G401 (cell line): ENCODE measurements at regions not wholly inside any gene's neighbourhood (a gene's known extent, or its start where the extent isn't known, plus 50 kb on each side); places are given as distances from the start of the nearest gene placed in this dataset.

ENCODE experiments used
- DNase-seq: peaks from one replicate; pipeline ENCODE4 v3.0.0-alpha.2; 2015; ENCODE audit warnings: low spot score
- in situ Hi-C: cut with HindIII; loops from 2 replicates; pipeline ENCODE4 v1.10.0; 2016; ENCODE audit warnings: low sequenced_read_pairs, mixed read lengths

DNA sequence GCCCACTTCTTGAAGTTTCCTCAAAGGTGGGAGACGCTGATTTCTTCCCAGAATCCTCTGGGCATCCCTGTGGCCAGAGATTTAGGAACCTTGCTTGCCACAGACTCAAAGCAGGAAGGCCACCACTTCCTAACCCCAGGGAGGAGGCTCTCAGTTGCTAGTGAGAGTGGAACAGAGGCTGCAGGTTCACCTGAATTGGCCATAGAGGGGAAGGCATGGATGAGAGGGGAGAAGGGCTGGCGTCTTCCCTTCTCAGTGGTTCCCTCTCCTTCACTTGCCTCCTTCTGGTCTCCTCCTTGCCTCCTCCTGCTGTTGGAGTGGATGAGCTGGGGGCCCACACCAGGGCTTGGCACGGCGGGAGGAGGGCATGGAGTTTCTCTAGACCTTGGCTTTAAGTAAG is 185.7 kb downstream of the ADAMTS15 start:
- DNase-seq: no peak
- in situ Hi-C loops: no loop called here

DNA sequence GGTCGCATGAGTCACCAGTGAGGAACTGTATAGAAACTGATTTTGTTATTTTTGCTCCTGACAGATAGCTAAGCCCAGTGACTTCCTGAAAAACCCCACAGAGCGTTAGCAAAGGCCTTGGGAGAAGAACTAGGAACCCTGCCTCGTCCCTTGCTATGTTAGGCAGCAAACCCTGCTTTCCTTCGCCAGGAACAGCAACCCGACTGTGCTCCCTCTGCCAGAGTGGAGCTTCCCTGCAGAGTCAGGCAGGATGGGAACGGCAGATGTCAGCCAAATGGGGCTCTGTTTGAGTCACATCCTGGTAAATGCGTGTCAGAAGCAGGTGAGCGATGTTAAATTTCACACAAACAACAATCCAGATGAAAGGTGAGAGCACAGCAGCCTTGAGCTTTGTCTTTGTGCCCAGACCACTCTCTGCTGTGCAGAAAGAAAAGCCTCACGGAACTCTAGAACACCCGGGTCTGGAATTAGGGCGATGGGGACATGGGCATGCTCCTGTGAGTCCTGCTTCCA is 186.6 kb downstream of the ADAMTS15 start:
- DNase-seq: peak; percentile 86
- in situ Hi-C loops: no loop called here

DNA sequence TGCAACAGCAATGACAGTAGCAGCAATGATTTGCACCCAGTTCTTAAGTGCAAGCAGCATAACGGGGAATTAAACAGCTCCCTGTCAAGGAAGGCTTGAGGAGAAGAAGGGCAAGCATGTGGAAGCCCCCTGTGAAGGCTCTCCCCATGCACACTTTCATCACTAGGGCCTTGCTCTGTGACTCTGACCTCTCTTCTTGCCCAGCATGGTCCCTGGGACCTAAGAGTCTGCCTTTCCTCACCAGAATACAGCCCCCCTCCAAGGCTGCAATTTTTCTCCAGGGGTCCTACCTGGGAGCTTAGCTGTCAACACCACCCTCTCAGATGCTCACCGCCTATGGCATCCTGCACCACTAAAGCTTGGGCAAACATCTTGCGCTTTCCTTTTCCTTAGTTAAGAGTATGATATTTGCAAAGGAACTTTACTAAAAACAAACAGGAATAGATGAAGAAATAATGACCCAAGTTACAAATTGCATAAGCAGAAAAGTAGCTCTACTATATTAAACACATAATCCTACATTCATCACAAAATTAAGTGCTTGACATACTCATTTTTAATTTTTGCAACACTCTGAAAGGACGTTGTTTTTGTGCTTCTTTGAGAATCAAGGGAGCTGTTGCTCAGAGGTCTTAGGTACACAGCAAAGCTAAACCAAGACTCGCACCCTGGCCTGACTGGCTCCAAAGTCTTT is 187.6 kb downstream of the ADAMTS15 start:
- DNase-seq: no peak
- in situ Hi-C loops: no loop called here

DNA sequence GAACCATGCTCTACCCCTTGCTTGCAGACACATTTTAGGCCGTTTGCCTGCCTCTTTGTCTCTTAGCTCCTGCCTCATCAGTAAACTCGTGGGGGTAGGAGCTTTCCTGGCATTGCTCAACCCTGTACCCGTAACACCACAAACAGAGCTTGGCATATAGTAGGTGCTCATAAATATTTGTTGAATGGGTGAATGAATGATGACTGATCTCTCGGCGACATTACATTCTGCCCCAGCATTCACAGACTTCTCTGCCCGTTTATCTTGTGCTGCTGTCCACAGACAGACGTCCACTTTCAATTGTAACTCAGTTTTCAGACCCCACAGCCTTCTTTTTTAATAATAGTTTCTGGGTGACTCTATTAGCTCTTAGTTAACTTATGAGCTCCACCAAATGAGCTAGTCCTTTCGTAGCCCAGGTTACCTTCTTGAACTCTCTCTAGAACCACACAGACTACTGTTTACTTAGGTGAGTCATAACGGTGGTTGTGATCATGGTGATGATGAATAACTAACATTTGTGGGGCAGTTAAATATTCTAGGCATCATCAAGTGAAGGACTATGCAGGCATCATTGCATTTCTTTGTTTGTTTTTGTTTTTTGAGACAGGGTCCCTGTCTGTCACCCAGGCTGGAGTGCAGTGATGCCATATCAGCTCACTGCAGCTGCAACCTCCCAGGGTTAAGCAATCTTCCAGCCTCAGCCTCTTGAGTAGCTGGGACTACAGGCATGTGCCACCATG is 188.4 kb downstream of the ADAMTS15 start:
- DNase-seq: no peak
- in situ Hi-C loops: no loop called here

DNA sequence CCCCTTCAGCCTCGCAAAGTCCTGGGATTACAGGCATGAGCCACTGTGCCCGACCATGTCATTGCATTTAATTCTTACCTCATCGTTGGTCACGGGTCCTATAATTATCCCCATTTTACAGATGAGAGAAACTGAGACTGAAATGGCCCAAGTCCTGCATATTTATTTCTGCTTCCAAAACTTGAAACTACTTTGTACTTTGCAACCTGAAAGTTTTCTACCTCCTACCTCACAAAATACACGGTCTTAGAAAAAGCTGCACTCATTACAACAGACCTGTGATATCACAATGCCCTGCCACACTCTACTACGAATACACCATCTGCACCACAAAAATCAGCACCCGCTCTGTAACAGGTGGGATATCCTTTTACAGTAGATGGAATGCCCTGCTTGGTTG is 189.1 kb downstream of the ADAMTS15 start:
- no peak for DNase-seq
- in situ Hi-C loops: no loop called here

DNA sequence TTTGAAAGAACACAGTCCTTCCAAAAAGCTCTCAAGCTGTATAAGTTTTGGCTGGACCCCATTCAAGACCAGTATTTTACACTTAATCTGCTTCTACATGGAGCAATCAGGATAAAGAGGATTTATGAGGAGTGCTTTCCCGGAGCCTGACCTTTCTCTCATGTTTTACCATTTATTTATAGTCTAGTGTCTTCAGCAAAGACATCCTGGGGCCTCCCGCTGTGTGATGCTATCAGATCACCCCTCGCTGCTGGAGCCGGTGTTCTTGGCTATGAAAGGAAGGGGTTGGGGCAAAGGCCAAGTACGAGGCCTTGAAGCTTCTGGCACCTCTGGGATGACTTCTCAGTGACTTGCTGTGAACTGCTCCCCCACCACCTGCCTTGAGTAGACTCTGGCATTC is 189.6 kb downstream of the ADAMTS15 start:
- no peak for DNase-seq
- in situ Hi-C loops: no loop called here

DNA sequence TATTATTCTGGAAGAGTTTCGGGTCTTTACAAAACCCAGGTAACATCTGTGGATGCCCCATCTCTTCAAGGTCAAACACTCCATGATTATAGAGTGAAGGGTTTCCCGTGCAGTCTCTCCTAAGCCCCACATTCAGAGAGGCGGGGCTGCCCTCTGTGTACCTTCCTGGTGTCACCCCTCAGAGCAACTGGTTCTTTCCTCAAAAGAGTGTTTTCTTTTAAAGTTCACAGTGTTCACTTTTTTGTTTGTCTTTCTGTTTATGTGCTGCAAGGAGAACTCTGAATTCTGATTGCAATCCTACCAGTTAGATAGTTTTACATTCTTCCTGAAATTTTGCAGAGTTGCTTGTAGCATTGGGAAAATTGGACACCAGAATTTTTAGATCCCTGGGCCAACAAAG is 190.2 kb downstream of the ADAMTS15 start:
- in situ Hi-C loops: no loop called here
- DNase-seq: no peak

DNA sequence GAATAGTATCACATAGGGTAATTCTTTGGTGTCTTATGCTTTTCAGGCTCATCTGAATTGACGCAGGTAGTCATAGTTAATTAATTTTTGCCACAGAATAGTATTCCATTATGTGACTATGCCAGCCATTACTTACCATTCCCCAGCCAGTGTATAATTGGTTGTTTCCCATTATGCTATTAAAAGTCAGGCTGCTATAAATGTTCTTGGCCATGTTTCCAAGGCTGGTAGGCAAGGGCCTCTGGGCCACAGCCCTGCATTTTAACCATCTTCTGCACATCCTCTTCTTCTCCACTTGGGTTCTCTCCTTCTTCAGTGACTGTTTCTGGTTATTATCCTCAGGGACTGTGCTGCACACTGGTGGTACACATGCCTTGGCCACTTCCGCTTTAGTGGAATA is 190.9 kb downstream of the ADAMTS15 start:
- no peak for DNase-seq
- in situ Hi-C loops: no loop called here

DNA sequence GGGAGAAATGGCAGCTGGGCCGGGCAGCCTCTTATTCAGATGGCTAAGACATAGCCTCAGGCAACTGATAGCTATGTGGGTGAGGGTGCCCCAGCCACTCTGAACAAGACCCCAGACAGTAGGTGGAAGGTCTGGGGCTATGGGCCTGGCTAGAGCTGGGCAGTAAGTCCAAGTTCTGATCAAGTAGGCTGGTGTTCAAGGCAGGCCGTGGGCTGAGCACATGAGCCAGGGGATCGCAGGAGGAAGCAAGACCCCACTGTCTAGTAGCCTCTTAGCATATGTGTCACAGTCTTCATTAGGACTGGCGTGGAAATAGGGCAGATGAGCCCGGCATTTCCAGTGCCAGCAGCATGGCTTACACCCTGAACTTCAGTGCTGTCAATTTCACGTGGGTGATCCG is 192.1 kb downstream of the ADAMTS15 start:
- no peak for DNase-seq
- in situ Hi-C loops: no loop called here

DNA sequence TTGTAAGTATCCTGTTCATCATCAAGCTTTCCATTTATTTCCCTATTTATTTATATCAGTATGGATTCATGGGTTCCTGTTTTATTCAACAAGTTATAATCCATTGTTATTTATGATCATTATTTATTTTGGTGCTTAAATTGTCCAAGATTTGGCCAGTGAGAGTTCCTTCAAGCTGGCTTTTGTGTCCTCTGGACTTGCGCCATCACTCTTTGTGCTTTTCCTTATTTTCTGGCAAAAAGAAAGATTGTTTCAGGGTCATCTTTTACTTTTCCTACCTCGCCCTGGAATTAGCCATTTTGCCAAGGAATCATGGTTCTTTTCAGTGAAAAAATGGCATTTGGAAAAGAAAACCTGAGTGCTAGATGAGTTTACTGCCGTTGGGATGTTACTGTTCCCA is 193.4 kb downstream of the ADAMTS15 start:
- DNase-seq: no peak
- in situ Hi-C loops: no loop called here

DNA sequence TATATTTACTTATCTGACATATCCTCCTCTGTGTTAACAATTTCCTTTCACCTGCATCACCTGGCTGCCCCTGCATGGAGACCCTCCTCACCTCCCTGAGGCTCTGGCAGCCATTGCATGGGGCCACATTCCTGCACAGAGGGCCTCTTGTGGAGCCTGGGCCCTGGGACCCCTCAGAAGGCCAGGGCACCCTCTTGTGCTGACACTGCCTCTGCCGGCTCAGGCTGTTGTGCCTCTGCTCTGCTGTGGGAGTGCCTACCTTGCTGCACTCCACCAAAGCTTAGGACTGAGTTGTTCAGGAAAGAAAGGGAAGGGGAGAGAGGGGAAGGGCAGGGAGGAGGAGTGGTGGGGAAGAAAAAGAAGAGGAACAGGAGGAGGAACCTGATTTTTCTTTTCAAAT is 194.5 kb downstream of the ADAMTS15 start:
- in situ Hi-C loops: no loop called here
- DNase-seq: no peak

DNA sequence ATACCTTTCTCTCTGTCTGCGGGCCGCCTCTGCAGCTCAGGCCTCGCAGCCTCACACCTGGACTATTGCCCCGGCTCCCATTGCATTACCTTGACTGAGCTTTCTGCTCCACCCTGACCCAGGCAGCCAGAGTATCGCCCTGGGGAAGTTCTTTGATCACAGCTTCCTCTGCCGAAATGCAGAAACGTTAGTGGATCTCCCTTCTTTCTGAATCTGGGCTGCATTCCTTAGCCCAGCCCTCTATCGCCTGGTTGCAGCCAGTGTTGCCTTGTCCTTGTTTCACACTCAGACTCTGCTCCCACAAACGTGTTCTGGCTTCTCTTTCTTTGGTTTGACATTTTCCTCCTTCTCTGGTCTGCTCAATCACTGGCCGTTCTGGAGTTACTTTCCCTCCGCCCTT is 195.7 kb downstream of the ADAMTS15 start:
- no peak for DNase-seq

DNA sequence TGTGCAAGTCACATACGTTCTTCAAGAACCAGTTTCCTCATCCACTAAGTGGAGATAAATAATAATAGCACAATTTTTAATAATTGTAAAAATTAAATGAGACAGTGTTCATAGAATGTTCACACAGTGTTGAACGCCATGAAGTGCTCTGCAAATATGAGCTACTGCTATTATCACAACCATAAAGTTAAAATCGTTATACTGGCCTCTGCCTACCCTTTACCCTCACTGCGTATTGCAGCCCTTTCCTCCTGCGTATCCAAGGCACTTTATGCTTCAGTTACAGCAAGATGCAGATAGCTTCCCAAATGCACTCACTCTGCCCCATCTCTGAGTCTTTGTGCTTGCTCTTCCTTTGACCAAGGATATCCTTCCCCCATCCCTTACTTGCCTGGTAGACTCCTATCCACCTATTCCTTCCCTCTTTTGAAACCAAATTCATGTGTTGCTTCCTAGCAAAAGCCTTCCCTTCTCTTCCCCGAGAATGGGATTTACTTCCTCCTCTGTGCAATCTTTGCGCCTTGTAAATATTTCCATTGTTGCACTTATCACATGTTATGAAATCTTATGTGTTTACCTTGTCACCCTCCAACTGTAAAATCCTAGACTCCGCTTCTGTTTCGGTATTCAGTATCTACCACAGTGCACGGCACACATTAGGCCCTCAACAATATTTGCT is 196.9 kb downstream of the ADAMTS15 start:
- no peak for DNase-seq
- in situ Hi-C loops: no loop called here

More for the DNA sequence above, 195.7 kb downstream of the ADAMTS15 start:
- in situ Hi-C loops: no loop called here

DNA sequence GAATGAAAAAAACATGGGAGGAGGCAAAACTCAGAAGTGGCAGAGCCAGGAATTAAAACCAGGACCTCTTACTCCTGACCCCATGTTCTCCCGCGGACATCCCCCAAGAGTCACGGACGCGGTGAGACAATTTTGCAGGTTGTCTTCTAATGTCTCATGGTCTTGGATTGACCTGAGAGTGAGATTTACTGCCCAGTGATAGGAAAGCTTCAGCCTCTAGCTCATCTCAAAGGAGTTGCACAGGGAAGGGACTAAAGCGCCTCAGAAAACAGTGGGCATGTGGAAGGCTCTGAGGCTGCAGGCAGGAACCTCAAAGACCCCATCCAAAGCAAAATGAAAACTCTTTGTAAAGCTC is 197.4 kb downstream of the ADAMTS15 start:
- DNase-seq: no peak
- in situ Hi-C loops: no loop called here

DNA sequence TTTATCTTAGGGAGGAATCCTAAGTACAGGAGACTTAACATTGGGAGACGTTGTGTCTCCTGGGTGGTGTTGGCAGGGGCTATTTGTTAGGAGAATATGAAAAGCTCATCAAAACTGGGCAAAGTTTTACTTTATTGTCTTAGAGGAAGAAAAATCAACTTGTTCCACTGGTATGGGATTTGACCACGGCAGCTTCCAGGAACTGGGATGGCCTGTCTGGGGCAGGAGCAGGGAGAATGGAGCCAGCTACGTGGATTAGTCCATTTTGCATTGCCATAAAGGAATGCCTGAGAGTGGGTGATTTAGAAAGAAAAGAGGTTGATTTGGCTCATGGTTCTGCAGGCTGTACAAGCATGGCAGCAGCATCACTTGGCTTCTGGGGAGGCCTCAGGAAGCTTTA is 198.4 kb downstream of the ADAMTS15 start:
- in situ Hi-C loops: no loop called here
- no peak for DNase-seq

DNA sequence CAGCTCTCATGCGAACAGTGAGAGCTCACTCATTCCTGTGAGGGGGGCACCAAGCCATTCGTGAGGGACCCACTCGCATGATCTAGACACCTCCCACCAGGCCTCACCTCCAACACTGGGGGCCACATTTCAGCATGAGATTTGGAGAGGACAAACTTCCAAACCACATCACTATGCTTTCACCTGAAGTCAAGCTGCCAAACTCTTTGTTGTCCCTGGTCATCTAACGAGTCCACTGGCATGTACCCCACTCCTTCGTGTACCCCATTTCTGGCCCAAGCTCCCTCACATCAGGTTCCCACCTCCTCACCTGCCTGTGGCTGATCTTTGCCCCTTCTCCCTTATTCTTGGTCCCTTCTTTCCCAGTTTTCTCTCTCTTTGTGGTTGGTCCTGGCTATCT is 198.9 kb downstream of the ADAMTS15 start:
- DNase-seq: no peak
- in situ Hi-C loops: no loop called here

DNA sequence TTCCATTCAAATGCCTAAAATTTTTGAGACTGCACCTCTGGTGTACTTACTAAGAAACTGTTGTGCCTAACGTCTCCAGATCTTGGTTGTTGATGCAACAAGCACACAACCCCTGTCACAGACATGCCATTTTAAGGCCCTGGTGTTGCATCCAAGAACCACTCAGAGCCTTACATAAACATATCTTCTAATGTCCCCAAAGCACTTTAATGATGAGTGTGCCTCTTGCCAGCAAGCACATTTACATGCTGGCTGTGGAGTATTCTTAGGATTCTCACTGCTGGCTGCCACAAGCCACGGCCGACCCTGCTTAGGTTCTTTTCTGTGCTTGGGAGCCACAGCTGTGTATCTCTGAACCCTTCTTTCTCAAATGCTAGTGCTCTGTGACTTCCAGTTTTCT is 201.4 kb downstream of the ADAMTS15 start:
- in situ Hi-C loops: no loop called here
- no peak for DNase-seq

DNA sequence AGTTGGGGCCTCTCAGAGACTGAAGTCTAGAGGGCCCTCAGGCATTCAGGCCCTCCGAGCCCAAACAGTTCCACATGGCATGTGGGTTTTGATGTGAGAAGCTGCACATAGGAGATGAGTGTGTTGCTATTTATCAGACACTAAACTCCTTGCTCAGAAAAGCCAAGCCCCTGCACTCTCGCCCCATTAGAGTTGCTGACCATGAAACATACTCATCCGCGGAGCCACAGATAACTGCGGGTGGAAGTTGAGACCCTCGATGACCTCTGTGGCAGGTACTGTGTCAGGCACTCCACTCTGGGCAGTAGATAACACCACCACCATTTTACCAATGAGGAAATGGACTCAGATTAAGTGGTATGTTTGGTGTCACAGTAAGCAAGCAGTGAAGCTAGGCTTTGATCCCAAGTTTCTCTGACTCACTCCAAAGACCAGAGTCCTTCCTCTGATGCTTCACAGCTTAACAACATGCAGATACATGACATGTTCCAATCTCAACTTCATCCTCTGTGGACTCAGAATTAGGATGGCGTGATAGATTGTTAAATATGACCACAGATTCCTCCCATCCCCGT is 202.1 kb downstream of the ADAMTS15 start:
- no peak for DNase-seq
- in situ Hi-C loops: no loop called here

DNA sequence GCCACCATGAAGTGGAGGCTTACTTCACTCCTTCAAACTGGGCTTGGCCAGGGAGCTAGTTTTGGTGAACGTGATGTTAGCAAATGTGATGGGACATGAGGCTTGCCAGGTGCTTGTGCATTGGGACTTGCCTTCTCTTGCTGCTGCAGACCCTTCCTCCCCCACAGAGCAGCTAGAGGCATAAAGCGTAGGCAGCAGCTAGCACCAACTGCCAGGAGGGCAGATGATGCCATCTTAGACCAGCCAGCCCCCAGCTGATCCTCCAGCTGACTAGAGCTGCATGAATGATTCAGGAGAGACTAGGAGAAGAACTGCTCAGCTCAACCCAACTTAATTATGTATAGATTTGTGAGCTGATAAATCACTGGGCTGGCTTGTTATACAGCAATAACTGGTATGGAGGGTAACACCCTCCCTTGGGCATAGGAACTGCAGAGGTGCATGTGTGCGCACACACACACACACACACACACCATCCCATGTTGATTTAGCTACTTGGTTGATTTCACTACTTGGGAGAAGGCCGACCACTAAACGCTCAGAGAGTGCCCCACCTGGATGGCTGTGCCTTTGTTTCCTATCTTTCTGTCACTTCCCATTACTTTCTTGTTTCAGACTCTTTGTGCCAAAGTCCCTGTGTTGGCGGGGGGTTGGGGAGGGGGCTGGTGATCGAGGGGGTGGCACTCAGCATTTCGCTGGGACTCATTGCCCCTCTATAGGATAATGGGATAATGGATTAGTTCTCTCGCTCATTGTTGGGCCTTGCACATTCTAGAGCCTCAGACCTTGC is 202.8 kb downstream of the ADAMTS15 start:
- in situ Hi-C loops: no loop called here
- DNase-seq: no peak
